GM23338 (cell line): ENCODE measurements at regions not wholly inside any gene's neighbourhood (a gene's known extent, or its start where the extent isn't known, plus 50 kb on each side); places are given as distances from the start of the nearest gene placed in this dataset.

Experiments used
- ATAC-seq: fragments of 200-7000 bp; cut with Tn5 transposase; 3 replicates; pipeline ENCODE4 v1.9.1; 2020
- DNase-seq: peaks from one replicate; pipeline ENCODE4 v3.0.0-alpha.2; 2015; ENCODE audit warnings: low spot score
- H2AFZ ChIP-seq: fragments of 200-600 bp; sonication (generic); 2 replicates; pipeline ENCODE4 v1.8.0; 2016; ENCODE audit warnings: antibody characterized with exemption, mild to moderate bottlenecking, moderate library complexity
- H3F3A ChIP-seq: fragments of 200-600 bp; sonication (generic); replicated peaks from 2 replicates; pipeline ENCODE4 v1.8.0; 2017; ENCODE audit warnings: antibody characterized with exemption, mixed run types, low read depth
- H3K27ac ChIP-seq: fragments of 200-600 bp; sonication (generic); 2 replicates; pipeline ENCODE4 v1.6.1; 2016; ENCODE audit warnings: low read depth
- H3K27me3 ChIP-seq: fragments of 200-600 bp; sonication (generic); 2 replicates; pipeline ENCODE4 v1.8.0; 2016; ENCODE audit warnings: mild to moderate bottlenecking, mixed run types, moderate library complexity; ENCODE audit not compliant: insufficient read depth
- H3K36me3 ChIP-seq: fragments of 200-600 bp; sonication (generic); 2 replicates; pipeline ENCODE4 v1.8.0; 2016; ENCODE audit warnings: mild to moderate bottlenecking; ENCODE audit not compliant: insufficient read depth
- H3K4me1 ChIP-seq: fragments of 200-600 bp; sonication (generic); 2 replicates; pipeline ENCODE4 v1.8.0; 2016; ENCODE audit warnings: mild to moderate bottlenecking, moderate library complexity; ENCODE audit not compliant: insufficient read depth
- H3K4me2 ChIP-seq: fragments of 200-600 bp; sonication (generic); 2 replicates; pipeline ENCODE4 v1.7.1; 2017; ENCODE audit warnings: mixed run types
- H3K4me3 ChIP-seq: fragments of 200-600 bp; sonication (generic); 2 replicates; pipeline ENCODE4 v1.6.1; 2016; ENCODE audit warnings: mixed run types
- H3K79me2 ChIP-seq: fragments of 200-600 bp; sonication (generic); replicated peaks from 2 replicates; pipeline ENCODE4 v1.8.0; 2017; ENCODE audit warnings: mild to moderate bottlenecking; ENCODE audit not compliant: insufficient read depth
- H3K9me2 ChIP-seq: fragments of 200-600 bp; sonication (generic); 2 replicates; pipeline ENCODE4 v1.8.0; 2017; ENCODE audit not compliant: insufficient read depth
- H4K20me1 ChIP-seq: fragments of 200-600 bp; sonication (generic); replicated peaks from 2 replicates; pipeline ENCODE4 v1.8.0; 2017; ENCODE audit warnings: mild to moderate bottlenecking; ENCODE audit not compliant: insufficient read depth
- H3K27ac Mint-ChIP-seq: 2 replicates; pipeline ENCODE4 v1.8.0; 2020; ENCODE audit warnings: inconsistent platforms, mild to moderate bottlenecking, moderate library complexity, mixed read lengths
- H3K27me3 Mint-ChIP-seq: 3 replicates; pipeline ENCODE4 v1.8.0; 2022; ENCODE audit warnings: low read depth, mild to moderate bottlenecking, moderate library complexity, mixed read lengths, inconsistent platforms; ENCODE audit not compliant: insufficient read depth, poor library complexity
- H3K36me3 Mint-ChIP-seq: 3 replicates; pipeline ENCODE4 v1.8.0; 2021; ENCODE audit warnings: low read depth, mild to moderate bottlenecking, inconsistent platforms, moderate library complexity, mixed read lengths
- H3K4me1 Mint-ChIP-seq: 3 replicates; pipeline ENCODE4 v1.8.0; 2020; ENCODE audit warnings: mild to moderate bottlenecking, inconsistent platforms, mixed read lengths
- H3K4me3 Mint-ChIP-seq: 3 replicates; pipeline ENCODE4 v1.8.0; 2021; ENCODE audit warnings: moderate library complexity, mild to moderate bottlenecking, inconsistent platforms, mixed read lengths
- H3K9me3 Mint-ChIP-seq: 3 replicates; pipeline ENCODE4 v1.8.0; 2020; ENCODE audit warnings: moderate library complexity, mild to moderate bottlenecking, inconsistent platforms, mixed read lengths
- ETS1 ChIP-seq: IDR thresholded peaks from 2 replicates; pipeline ENCODE4 v1.6.1; 2016; ENCODE audit warnings: antibody characterized with exemption
- EZH2phosphoT487 ChIP-seq: fragments of 200-600 bp; sonication (generic); IDR thresholded peaks from one replicate; pipeline ENCODE4 v1.8.1; 2018; ENCODE audit warnings: antibody characterized with exemption; ENCODE audit not compliant: unreplicated experiment
- JUNB ChIP-seq: IDR thresholded peaks from one replicate; pipeline ENCODE4 v1.6.1; 2016; ENCODE audit warnings: antibody characterized with exemption; ENCODE audit not compliant: unreplicated experiment
- NANOG ChIP-seq: IDR thresholded peaks from 2 replicates; pipeline ENCODE4 v1.6.1; 2016; ENCODE audit warnings: antibody characterized with exemption, borderline replicate concordance
- STAT1 ChIP-seq: IDR thresholded peaks from one replicate; pipeline ENCODE4 v1.6.1; 2016; ENCODE audit warnings: antibody characterized with exemption; ENCODE audit not compliant: unreplicated experiment
- ZNF331 ChIP-seq: fragments of 250-450 bp; sonication (Bioruptor Pico); IDR thresholded peaks from 2 replicates; pipeline ENCODE4 v1.5.0; 2020; ENCODE audit warnings: low read depth, mild to moderate bottlenecking, moderate library complexity
- TF ChIP-seq, protein P1 (sequence below), 2 experiments: fragments of 200-600 bp in 1 of 2; sonication (generic) in 1 of 2; conservative IDR thresholded peaks; 2 replicates each; pipeline versions ENCODE4 v1.5.1 to v1.6.1; 2016 to 2017; ENCODE audit warnings: antibody characterized with exemption in 2 of 2, low read depth in 2 of 2, mild to moderate bottlenecking in 2 of 2, moderate library complexity in 1 of 2

DNA sequence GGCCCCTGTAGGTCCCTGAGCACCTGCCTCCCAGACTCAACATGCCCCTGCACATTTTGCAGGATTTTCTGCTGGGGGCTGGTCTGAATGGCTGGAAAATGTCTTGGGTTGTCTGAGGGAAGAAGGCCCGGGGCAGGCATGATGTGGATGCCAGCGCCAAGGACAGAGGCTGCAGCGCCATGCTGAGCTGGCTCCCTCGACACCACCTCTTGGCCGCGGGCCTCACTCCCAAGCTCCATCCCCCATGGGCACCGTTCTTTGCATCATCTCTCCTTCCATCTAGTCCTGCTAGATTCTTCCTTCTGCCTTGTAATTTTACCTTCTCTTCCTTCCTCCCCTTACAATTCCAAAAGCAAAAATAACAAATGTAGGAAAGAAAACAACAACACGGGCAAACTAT, 70.6 kb downstream of the ZIC5 start:
- Histone ChIP-seq H3K4me2 (no peak overlapping the region), H3K36me3 (no peaks in the 10 kb centered on the region), H3K4me1 (peaks cover 54% of the 10 kb centered on the region), H2AFZ (no peak overlapping the region), H3F3A (peaks cover 14% of the 10 kb centered on the region), H3K4me3 (no peak overlapping the region), H3K27ac (no peak overlapping the region; the same call in 1 of the 2 replicates), H4K20me1 (no peaks in the 10 kb centered on the region), H3K27me3 (peaks cover 27% of the 10 kb centered on the region), H3K79me2 (no peaks in the 10 kb centered on the region), H3K9me2 (no peaks in the 10 kb centered on the region)
- no peak overlapping the region for H3K4me3 Mint-ChIP-seq
- no peak for DNase-seq
- TF ChIP-seq ZNF331 (CRISPR knock-in tag) = no peak
- no peak for TF ChIP-seq ETS1
- TF ChIP-seq, protein P1, sequence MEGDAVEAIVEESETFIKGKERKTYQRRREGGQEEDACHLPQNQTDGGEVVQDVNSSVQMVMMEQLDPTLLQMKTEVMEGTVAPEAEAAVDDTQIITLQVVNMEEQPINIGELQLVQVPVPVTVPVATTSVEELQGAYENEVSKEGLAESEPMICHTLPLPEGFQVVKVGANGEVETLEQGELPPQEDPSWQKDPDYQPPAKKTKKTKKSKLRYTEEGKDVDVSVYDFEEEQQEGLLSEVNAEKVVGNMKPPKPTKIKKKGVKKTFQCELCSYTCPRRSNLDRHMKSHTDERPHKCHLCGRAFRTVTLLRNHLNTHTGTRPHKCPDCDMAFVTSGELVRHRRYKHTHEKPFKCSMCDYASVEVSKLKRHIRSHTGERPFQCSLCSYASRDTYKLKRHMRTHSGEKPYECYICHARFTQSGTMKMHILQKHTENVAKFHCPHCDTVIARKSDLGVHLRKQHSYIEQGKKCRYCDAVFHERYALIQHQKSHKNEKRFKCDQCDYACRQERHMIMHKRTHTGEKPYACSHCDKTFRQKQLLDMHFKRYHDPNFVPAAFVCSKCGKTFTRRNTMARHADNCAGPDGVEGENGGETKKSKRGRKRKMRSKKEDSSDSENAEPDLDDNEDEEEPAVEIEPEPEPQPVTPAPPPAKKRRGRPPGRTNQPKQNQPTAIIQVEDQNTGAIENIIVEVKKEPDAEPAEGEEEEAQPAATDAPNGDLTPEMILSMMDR (conservative IDR thresholded peaks at IDR 0.05; ENCODE audit: low read depth in 2 of 2) = no peak
- ATAC-seq = no peak; the same call in 2 of the 3 replicates
- H3K36me3 Mint-ChIP-seq = no peaks in the 10 kb centered on the region
- H3K9me3 Mint-ChIP-seq = no peaks in the 10 kb centered on the region
- no peak overlapping the region for H3K27ac Mint-ChIP-seq
- peaks cover 62% of the 10 kb centered on the region for H3K4me1 Mint-ChIP-seq
- peaks cover 27% of the 10 kb centered on the region for H3K27me3 Mint-ChIP-seq

DNA sequence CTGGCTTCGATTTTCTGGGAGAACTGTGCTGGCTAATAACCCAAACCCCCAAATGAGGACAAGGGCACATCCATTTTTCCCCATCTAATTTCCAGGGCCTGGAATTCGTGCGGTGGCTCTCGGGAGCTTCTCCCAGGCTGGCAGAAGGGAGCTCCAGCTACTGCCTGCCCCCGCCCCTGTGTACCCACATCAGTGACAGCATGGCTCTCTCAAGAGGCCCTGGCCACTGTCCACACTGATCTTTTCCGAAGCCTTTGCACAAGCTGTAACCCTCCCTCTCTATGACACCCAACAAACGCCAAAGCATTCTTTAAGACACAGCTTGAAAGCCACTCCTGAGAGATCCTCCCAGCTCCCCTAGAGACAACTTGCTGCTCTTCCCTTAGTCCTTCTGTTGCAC, 73.1 kb downstream of the ZIC5 start:
- Histone ChIP-seq H3K4me2 (no peak overlapping the region), H3K27ac (no peak overlapping the region), H3K27me3 (peaks cover 52% of the 10 kb centered on the region), H3K36me3 (no peaks in the 10 kb centered on the region), H3F3A (peaks cover 27% of the 10 kb centered on the region), H3K4me3 (no peak overlapping the region), H3K79me2 (no peaks in the 10 kb centered on the region), H3K4me1 (peaks cover 61% of the 10 kb centered on the region), H3K9me2 (no peaks in the 10 kb centered on the region), H2AFZ (no peak overlapping the region), H4K20me1 (no peaks in the 10 kb centered on the region)
- TF ChIP-seq EZH2phosphoT487 = no peak
- TF ChIP-seq JUNB = no peak
- TF ChIP-seq NANOG = no peak
- no peak for TF ChIP-seq ZNF331 (CRISPR knock-in tag)
- TF ChIP-seq, protein P1 (conservative IDR thresholded peaks at IDR 0.05; ENCODE audit: low read depth in 2 of 2) = no peak
- TF ChIP-seq STAT1 = no peak
- no peak for ATAC-seq
- peaks cover 58% of the 10 kb centered on the region for H3K4me1 Mint-ChIP-seq
- no peaks in the 10 kb centered on the region for H3K9me3 Mint-ChIP-seq
- peaks cover 36% of the 10 kb centered on the region for H3K27me3 Mint-ChIP-seq
- no peaks in the 10 kb centered on the region for H3K36me3 Mint-ChIP-seq
- no peak overlapping the region for H3K4me3 Mint-ChIP-seq
- no peak for DNase-seq
- H3K27ac Mint-ChIP-seq = no peak overlapping the region
